ENCODE measurements at regions not wholly inside any gene's neighbourhood (a gene's known extent, or its start where the extent isn't known, plus 50 kb on each side); places are given as distances from the start of the nearest gene placed in this dataset.

DNA sequence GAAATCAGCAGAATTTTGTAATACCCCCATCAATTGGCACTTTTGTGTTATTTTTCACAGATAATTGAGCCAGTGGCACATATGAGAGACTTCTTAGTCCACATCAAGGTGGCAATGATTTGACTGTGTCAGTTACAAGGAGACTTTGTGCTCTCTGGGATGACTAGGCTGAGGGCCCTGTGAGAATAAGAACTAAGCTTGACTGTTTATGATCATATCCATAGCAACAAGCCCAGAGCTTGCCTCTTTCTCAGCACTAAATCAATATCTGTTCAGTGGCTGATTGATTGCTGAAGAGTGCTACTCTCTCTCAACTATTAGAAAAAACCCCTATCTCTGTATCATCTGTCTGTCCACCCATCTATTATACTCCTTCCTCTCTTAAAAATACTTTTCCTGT is 185.3 kb upstream of the PLPP4 start:
- TF ChIP-seq, protein P1, sequence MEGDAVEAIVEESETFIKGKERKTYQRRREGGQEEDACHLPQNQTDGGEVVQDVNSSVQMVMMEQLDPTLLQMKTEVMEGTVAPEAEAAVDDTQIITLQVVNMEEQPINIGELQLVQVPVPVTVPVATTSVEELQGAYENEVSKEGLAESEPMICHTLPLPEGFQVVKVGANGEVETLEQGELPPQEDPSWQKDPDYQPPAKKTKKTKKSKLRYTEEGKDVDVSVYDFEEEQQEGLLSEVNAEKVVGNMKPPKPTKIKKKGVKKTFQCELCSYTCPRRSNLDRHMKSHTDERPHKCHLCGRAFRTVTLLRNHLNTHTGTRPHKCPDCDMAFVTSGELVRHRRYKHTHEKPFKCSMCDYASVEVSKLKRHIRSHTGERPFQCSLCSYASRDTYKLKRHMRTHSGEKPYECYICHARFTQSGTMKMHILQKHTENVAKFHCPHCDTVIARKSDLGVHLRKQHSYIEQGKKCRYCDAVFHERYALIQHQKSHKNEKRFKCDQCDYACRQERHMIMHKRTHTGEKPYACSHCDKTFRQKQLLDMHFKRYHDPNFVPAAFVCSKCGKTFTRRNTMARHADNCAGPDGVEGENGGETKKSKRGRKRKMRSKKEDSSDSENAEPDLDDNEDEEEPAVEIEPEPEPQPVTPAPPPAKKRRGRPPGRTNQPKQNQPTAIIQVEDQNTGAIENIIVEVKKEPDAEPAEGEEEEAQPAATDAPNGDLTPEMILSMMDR (IDR thresholded peaks at IDR 0.05) = no peak
- TF ChIP-seq EZH2 (IDR thresholded peaks at IDR 0.05) = no peak

Data from neural progenitor cell (in vitro differentiated cells).